ENCODE measurements at regions not wholly inside any gene's neighbourhood (a gene's known extent, or its start where the extent isn't known, plus 50 kb on each side); places are given as distances from the start of the nearest gene placed in this dataset.

DNA sequence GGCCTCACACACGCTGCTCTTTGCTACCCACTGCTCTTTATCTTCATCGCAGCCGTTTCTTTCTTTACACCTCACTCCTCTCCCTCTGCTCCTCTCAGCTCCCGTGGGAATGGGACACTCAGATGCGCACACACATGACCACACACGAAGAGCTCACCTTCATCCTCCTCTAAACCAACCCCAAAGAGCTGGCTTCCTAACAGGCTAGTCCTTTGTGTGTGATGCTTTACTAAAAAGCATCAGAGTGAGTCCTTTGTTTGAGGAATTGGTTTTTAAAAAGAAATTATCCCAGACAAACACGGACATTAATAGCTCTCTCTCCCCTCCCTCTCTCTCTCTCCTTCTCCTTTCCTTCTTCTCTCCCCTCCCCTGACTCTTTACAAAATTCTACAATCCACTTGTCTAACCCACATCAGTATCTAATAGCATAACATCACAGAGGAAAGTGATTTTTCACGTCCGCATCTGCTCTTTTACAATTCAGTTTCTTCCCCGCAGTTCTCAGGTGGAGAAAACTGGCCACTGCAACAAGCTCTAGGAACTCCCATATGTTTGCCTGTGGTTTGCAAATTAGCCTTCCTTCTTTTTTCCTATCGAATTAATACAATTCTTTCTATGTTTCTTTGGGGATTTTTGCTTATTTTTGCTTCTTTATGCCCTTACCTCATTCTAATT, 306.8 kb upstream of the CNR1 start:
- Mint-ChIP-seq H3K27me3 (ENCODE audit: insufficient read depth, unreplicated experiment) (no peaks in the 10 kb centered on the region), H3K4me1 (ENCODE audit: insufficient read depth, unreplicated experiment) (no peaks in the 10 kb centered on the region), H3K4me3 (ENCODE audit: unreplicated experiment) (no peak overlapping the region), H3K9me3 (ENCODE audit: unreplicated experiment) (peaks cover 3% of the 10 kb centered on the region), H3K27ac (ENCODE audit: low read depth, unreplicated experiment) (no peak overlapping the region), H3K36me3 (ENCODE audit: insufficient read depth, unreplicated experiment) (no peaks in the 10 kb centered on the region)
- DNase-seq (ENCODE audit: unreplicated experiment), result no peak
- ChIA-PET CTCF (interaction anchor here (1.2 kb wide), 2 partner anchors 17 to 19 kb away, joined by 3 to 4 read pairs; no protein-coding TSS in a partner anchor), POLR2A (no interaction called here)
- intact Hi-C loops (cut with micrococcal nuclease), result no loop called here
- TF ChIP-seq, protein P1, sequence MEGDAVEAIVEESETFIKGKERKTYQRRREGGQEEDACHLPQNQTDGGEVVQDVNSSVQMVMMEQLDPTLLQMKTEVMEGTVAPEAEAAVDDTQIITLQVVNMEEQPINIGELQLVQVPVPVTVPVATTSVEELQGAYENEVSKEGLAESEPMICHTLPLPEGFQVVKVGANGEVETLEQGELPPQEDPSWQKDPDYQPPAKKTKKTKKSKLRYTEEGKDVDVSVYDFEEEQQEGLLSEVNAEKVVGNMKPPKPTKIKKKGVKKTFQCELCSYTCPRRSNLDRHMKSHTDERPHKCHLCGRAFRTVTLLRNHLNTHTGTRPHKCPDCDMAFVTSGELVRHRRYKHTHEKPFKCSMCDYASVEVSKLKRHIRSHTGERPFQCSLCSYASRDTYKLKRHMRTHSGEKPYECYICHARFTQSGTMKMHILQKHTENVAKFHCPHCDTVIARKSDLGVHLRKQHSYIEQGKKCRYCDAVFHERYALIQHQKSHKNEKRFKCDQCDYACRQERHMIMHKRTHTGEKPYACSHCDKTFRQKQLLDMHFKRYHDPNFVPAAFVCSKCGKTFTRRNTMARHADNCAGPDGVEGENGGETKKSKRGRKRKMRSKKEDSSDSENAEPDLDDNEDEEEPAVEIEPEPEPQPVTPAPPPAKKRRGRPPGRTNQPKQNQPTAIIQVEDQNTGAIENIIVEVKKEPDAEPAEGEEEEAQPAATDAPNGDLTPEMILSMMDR (IDR thresholded peaks at IDR 0.05; ENCODE audit: unreplicated experiment), result no peak
- BruUV-seq (replicated peaks), result no TSS peak

DNA sequence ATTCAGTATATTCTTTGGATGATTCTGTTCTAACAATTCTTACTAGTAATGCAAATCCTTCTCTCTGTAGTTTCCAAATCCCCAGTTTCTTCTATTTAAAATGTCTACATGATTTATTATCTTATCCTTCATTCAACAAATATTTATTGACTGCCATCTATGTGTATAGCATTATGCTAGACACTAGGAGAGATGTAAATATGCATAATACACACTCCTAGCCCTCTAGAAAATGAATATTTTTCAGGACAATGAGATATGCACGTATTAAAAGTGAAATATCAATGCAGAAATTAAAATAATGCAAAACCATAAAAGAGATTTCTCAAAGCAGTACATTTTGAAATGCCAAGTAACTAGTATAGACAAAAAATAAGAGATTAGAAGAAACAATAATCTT, 293.5 kb upstream of the CNR1 start:
- peaks cover 15% of the 10 kb centered on the region for H3K27me3 Mint-ChIP-seq (ENCODE audit: insufficient read depth, unreplicated experiment)
- no TSS peak for BruUV-seq (replicated peaks)
- TF ChIP-seq, protein P1 (IDR thresholded peaks at IDR 0.05; ENCODE audit: unreplicated experiment), result no peak
- CTCF ChIA-PET, result interaction anchor here (0.6 to 1.1 kb wide), 2 partner anchors 515 to 529 kb away, joined by 3 read pairs; no protein-coding TSS in a partner anchor
- peaks cover 9% of the 10 kb centered on the region for H3K4me1 Mint-ChIP-seq (ENCODE audit: insufficient read depth, unreplicated experiment)
- no peak overlapping the region for H3K4me3 Mint-ChIP-seq (ENCODE audit: unreplicated experiment)
- intact Hi-C loops (cut with micrococcal nuclease), result no loop called here
- DNase-seq (ENCODE audit: unreplicated experiment), result no peak
- POLR2A ChIA-PET, result no interaction called here
- H3K9me3 Mint-ChIP-seq (ENCODE audit: unreplicated experiment), result no peaks in the 10 kb centered on the region
- no peak overlapping the region for H3K27ac Mint-ChIP-seq (ENCODE audit: low read depth, unreplicated experiment)
- H3K36me3 Mint-ChIP-seq (ENCODE audit: insufficient read depth, unreplicated experiment), result no peaks in the 10 kb centered on the region

DNA sequence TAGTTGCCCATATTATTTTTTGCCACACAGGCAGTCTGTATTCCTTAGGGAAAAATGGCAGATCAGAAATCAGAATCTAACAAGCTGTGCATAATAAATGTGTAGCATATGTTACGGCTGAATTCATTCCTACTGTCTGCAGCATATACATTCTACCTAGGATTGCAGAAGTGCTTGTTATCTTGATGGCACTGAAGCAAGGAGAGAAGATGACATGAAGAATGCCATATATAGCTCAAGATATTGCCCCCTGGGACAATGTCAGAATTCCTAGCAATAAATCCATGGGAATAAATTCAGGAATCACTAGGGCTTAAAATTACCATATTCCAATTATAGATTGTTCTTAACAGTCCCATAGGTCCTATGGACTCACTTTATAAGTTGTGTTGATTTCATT, 293.0 kb upstream of the CNR1 start:
- CTCF ChIA-PET, result interaction anchor here (0.6 to 1.1 kb wide), 2 partner anchors 514 to 529 kb away, joined by 3 read pairs; no protein-coding TSS in a partner anchor
- no peak for DNase-seq (ENCODE audit: unreplicated experiment)
- no peaks in the 10 kb centered on the region for H3K9me3 Mint-ChIP-seq (ENCODE audit: unreplicated experiment)
- intact Hi-C loops (cut with micrococcal nuclease), result no loop called here
- no peak overlapping the region for H3K4me3 Mint-ChIP-seq (ENCODE audit: unreplicated experiment)
- no peak overlapping the region for H3K27ac Mint-ChIP-seq (ENCODE audit: low read depth, unreplicated experiment)
- peaks cover 15% of the 10 kb centered on the region for H3K27me3 Mint-ChIP-seq (ENCODE audit: insufficient read depth, unreplicated experiment)
- POLR2A ChIA-PET, result no interaction called here
- peaks cover 14% of the 10 kb centered on the region for H3K4me1 Mint-ChIP-seq (ENCODE audit: insufficient read depth, unreplicated experiment)
- BruUV-seq (replicated peaks), result no TSS peak
- no peaks in the 10 kb centered on the region for H3K36me3 Mint-ChIP-seq (ENCODE audit: insufficient read depth, unreplicated experiment)
- TF ChIP-seq, protein P1 (IDR thresholded peaks at IDR 0.05; ENCODE audit: unreplicated experiment), result no peak

DNA sequence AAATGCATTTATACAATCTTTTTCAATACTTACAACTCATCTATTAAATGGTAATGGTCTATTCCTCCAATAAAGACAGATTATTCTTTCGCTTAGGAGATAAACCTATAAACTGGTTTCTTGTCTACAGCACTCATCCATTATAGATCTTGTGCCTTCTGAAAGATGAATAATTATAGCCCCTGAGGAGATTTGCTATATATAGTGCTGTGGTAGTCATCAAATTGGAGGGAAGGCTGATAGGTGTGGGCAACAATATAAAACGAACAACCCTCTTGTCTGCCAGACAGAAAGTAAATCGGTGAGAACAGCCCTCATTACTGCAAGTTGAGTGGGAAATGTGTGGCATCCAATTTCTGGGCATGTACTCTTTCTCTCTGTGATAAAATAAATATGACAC, 292.5 kb upstream of the CNR1 start:
- POLR2A ChIA-PET, result interaction anchor here (1.0 kb wide), 1 partner anchor 551 kb away, joined by 3 read pairs; no protein-coding TSS in a partner anchor
- no peak for DNase-seq (ENCODE audit: unreplicated experiment)
- CTCF ChIA-PET, result no interaction called here
- Mint-ChIP-seq H3K27ac (ENCODE audit: low read depth, unreplicated experiment) (no peak overlapping the region), H3K9me3 (ENCODE audit: unreplicated experiment) (no peaks in the 10 kb centered on the region), H3K4me3 (ENCODE audit: unreplicated experiment) (no peak overlapping the region), H3K36me3 (ENCODE audit: insufficient read depth, unreplicated experiment) (no peaks in the 10 kb centered on the region), H3K4me1 (ENCODE audit: insufficient read depth, unreplicated experiment) (peaks cover 16% of the 10 kb centered on the region), H3K27me3 (ENCODE audit: insufficient read depth, unreplicated experiment) (peaks cover 13% of the 10 kb centered on the region)
- TF ChIP-seq, protein P1 (IDR thresholded peaks at IDR 0.05; ENCODE audit: unreplicated experiment), result no peak
- intact Hi-C loops (cut with micrococcal nuclease), result no loop called here
- no TSS peak for BruUV-seq (replicated peaks)
